GM12892 (cell line): ENCODE measurements at regions not wholly inside any gene's neighbourhood (a gene's known extent, or its start where the extent isn't known, plus 50 kb on each side); places are given as distances from the start of the nearest gene placed in this dataset.

Source experiments
- POLR2A ChIP-seq: IDR thresholded peaks from 2 replicates; pipeline ENCODE4 v1.6.1; 2011; ENCODE audit warnings: low read depth, low read length, control low read depth
- POLR2AphosphoS5 ChIP-seq: IDR thresholded peaks from 2 replicates; pipeline ENCODE4 v1.6.1; 2011; ENCODE audit warnings: low read depth, low read length, control low read depth
- TAF1 ChIP-seq: IDR thresholded peaks from 2 replicates; pipeline ENCODE4 v1.6.1; 2011; ENCODE audit warnings: low read depth, mild to moderate bottlenecking, control low read depth, low read length, borderline replicate concordance

GRCh38 chr14:23887536-23887935 is 66.0 kb upstream of the DHRS4 start:
- TF ChIP-seq POLR2A (no peak), POLR2AphosphoS5 (no peak), TAF1 (no peak)
